Urinary bladder (tissue), 3 donors: ENCODE measurements at regions not wholly inside any gene's neighbourhood (a gene's known extent, or its start where the extent isn't known, plus 50 kb on each side); places are given as distances from the start of the nearest gene placed in this dataset.

Source experiments
- DNase-seq: peaks from one replicate; pipeline ENCODE4 v3.0.0-alpha.2; 2015; ENCODE audit errors: extremely low spot score
- H3K27ac ChIP-seq: one replicate; pipeline ENCODE4 v1.5.1; 2013; ENCODE audit warnings: low read depth, mild to moderate bottlenecking, moderate library complexity
- H3K36me3 ChIP-seq: one replicate; pipeline ENCODE4 v1.6.1; 2013; ENCODE audit warnings: mild to moderate bottlenecking, moderate library complexity; ENCODE audit not compliant: insufficient read depth
- H3K4me1 ChIP-seq: one replicate; pipeline ENCODE4 v1.6.1; 2013; ENCODE audit warnings: mild to moderate bottlenecking, moderate library complexity; ENCODE audit not compliant: insufficient read depth
- H3K4me3 ChIP-seq: one replicate; pipeline ENCODE4 v1.5.1; 2013; ENCODE audit warnings: low read depth, low read length
- WGBS: extraction: QIAGEN DNeasy Blood & Tissue Kit; methylation state at CpG from one replicate; pipeline ENCODE4 v1.1.7; 2013; 5-methylcytosine and 5-hydroxymethylcytosine counted together
- donor health status: healthy with polysubstance abuse.
- donor health status: healthy.

DNA sequence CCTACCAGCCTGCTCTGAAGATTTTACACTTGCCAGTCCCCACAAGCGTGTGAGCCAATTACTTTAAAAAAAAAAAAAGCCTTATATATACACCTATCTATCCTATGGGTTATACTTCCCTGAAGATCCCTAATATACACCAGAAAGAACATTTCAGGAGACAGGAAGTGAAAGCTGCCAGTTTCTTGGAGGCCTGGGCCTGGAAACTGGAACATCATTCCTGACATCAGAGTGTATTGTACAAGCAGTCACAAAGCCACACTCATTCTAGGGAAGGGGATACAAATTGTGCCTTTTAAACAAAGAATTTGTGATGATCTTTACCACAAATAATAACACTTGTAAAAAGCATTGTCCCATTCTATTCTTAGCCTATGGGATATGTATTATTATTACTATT lies 98.3 kb upstream of the FBN2 start:
- WGBS = 98% methylated on average over 1 of the region's 1 CpG
- H3K36me3 ChIP-seq = no peaks in the 10 kb centered on the region
- no peak overlapping the region for H3K27ac ChIP-seq
- no peak for DNase-seq
- H3K4me1 ChIP-seq = no peaks in the 10 kb centered on the region
- H3K4me3 ChIP-seq = no peak overlapping the region

- Histone ChIP-seq H3K4me3 (no peak overlapping the region), H3K27ac (no peak overlapping the region), H3K4me1 (no peaks in the 10 kb centered on the region), H3K36me3 (no peaks in the 10 kb centered on the region)
- DNase-seq = no peak
- WGBS = 57% methylated on average over 4 of the region's 4 CpGs
Observed at GRCh38 chr5:128637031-128637430, 99.0 kb upstream of the FBN2 start.

GRCh38 chr5:128641861-128642260 lies 103.8 kb upstream of the FBN2 start:
- DNase-seq = no peak
- Histone ChIP-seq H3K36me3 (no peaks in the 10 kb centered on the region), H3K27ac (no peak overlapping the region), H3K4me3 (no peak overlapping the region), H3K4me1 (no peaks in the 10 kb centered on the region)
- WGBS = 65% methylated on average over 1 of the region's 1 CpG

DNA sequence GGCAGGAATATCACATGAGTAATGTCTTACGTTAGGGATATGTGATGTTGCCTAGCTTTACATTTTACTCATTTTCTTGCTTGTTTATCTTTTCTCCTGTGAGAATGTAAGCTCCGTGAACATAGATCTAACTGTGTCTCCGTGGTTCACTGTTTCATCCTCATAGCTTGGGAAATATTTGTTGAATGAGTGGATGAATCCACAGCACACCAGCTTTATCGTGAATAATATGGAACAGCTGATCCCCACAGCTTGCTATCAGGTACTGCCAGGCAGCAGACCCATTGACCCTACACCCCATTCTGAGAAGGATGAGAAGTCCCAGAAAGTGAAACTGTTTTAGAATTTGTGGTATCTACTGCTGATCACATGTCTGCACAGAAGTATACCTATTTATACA lies 106.8 kb upstream of the FBN2 start:
- Histone ChIP-seq H3K36me3 (no peaks in the 10 kb centered on the region), H3K4me1 (no peaks in the 10 kb centered on the region), H3K27ac (no peak overlapping the region), H3K4me3 (no peak overlapping the region)
- DNase-seq = no peak
- 36% methylated on average over 4 of the region's 4 CpGs for WGBS

GRCh38 chr5:128645581-128645980 lies 107.5 kb upstream of the FBN2 start:
- DNase-seq = no peak
- Histone ChIP-seq H3K36me3 (no peaks in the 10 kb centered on the region), H3K4me1 (no peaks in the 10 kb centered on the region), H3K4me3 (no peak overlapping the region), H3K27ac (no peak overlapping the region)
- 68% methylated on average over 1 of the region's 1 CpG for WGBS

DNA sequence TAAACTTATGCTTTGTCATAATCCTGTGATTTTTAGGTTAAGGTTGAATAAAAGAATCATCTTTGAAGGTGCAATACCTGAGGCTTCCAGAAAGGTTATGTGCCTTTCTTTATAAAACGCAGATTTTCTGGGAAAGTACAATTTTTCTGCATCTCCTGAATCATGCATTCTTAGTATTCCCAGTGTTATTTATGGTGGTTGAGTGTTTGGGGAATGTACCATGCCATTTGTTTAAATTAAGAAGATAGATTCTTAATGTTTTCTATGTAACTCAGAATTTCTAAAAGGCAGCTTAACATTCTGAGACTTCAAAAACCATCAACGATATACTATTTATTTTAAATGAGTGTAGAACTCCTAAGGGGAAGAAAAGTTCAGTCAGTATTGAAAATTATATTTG lies 108.1 kb upstream of the FBN2 start:
- H3K36me3 ChIP-seq = no peaks in the 10 kb centered on the region
- H3K4me3 ChIP-seq = no peak overlapping the region
- DNase-seq = no peak
- no peaks in the 10 kb centered on the region for H3K4me1 ChIP-seq
- WGBS = 81% methylated on average over 2 of the region's 2 CpGs
- H3K27ac ChIP-seq = no peak overlapping the region

- Histone ChIP-seq H3K4me3 (no peak overlapping the region), H3K36me3 (no peaks in the 10 kb centered on the region), H3K4me1 (no peaks in the 10 kb centered on the region), H3K27ac (no peak overlapping the region)
- no peak for DNase-seq
Observed at GRCh38 chr5:128649192-128649591, 111.1 kb upstream of the FBN2 start.

DNA sequence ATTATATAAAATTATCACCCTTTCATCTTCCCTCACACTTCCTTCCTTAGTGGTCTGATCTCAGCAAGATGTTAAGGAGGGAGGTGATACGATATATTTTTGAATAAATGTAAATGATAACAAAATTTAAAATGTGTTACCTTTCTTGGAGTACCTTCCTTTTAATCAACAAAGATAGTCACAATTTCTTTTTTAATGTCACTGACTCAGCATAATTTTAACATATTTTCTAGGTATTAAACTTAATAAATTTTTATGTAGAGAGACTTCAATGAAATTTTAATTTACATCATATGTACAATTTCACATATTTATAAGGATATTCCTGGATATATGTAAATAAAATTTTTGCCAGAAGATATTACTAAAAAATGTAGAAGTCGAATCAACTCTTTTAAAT lies 125.0 kb upstream of the FBN2 start:
- 64% methylated on average over 2 of the region's 2 CpGs for WGBS
- H3K4me1 ChIP-seq = no peaks in the 10 kb centered on the region

DNA sequence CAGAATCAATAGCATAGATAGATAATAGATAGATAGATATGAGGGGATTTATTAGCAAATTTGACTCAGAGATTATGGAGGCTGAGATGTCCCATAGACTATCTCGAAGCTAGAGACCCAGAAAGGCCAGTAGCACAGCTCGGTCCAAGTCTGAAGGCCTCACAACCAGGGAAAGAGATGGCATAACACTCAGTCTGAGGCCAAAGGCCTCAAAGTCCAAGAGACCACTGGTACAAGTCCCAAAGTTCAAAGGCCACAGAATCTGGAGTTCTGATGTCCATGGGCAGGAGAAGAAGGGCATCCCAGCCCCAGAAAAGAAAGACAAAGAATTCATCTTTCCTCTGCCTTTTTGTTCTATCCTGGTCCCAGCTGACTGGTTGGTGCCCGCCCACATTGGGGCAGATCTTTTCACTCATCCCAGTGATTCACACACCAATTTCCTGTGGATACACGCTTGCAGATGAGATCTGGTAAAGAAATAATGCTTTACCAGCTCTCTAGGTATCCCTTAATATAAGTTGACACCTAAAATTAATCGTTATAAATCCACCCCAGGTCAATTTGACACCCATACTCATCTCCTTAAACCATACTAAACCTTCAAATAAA lies 127.8 kb upstream of the FBN2 start:
- Histone ChIP-seq H3K4me3 (no peak overlapping the region), H3K27ac (no peak overlapping the region), H3K36me3 (no peaks in the 10 kb centered on the region), H3K4me1 (no peaks in the 10 kb centered on the region)
- WGBS = 73% methylated on average over 5 of the region's 5 CpGs
- DNase-seq = no peak

More for the DNA sequence above, 125.0 kb upstream of the FBN2 start:
- no peak for DNase-seq
- H3K27ac ChIP-seq = no peak overlapping the region
- no peaks in the 10 kb centered on the region for H3K36me3 ChIP-seq
- no peak overlapping the region for H3K4me3 ChIP-seq

GRCh38 chr5:128667152-128667551 lies 129.1 kb upstream of the FBN2 start:
- no peak overlapping the region for H3K27ac ChIP-seq
- no peaks in the 10 kb centered on the region for H3K4me1 ChIP-seq
- 98% methylated on average over 1 of the region's 1 CpG for WGBS
- H3K4me3 ChIP-seq = no peak overlapping the region
- no peaks in the 10 kb centered on the region for H3K36me3 ChIP-seq
- no peak for DNase-seq

GRCh38 chr5:128667751-128668150 lies 129.7 kb upstream of the FBN2 start:
- H3K4me3 ChIP-seq = no peak overlapping the region
- WGBS = 95% methylated on average over 1 of the region's 1 CpG
- no peak overlapping the region for H3K27ac ChIP-seq
- H3K4me1 ChIP-seq = no peaks in the 10 kb centered on the region
- H3K36me3 ChIP-seq = no peaks in the 10 kb centered on the region
- DNase-seq = no peak

DNA sequence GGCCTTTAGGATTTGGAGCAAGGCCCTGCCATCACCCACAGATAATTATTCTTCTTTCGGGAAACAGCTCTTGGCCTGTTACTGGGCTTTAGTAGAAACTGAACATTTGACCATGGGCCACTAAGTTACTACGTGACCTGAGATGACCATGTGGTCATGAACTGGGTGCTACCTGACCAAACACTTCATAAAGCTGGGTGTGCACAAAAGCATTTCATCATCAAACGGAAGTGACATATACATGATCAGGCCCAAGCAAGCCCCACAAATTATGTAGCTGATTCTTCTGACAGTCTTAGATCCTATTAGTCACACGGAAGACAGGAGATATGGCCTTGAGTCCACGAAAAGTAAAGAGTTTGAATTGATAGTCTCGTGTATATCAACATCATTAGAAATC lies 130.9 kb upstream of the FBN2 start:
- Histone ChIP-seq H3K36me3 (no peaks in the 10 kb centered on the region), H3K4me1 (no peaks in the 10 kb centered on the region), H3K27ac (no peak overlapping the region), H3K4me3 (no peak overlapping the region)
- no peak for DNase-seq
- 93% methylated on average over 6 of the region's 6 CpGs for WGBS

GRCh38 chr5:128669803-128670202 lies 131.8 kb upstream of the FBN2 start:
- DNase-seq = no peak
- Histone ChIP-seq H3K4me3 (no peak overlapping the region), H3K27ac (no peak overlapping the region), H3K36me3 (no peaks in the 10 kb centered on the region), H3K4me1 (no peaks in the 10 kb centered on the region)
- WGBS = 88% methylated on average over 2 of the region's 2 CpGs

DNA sequence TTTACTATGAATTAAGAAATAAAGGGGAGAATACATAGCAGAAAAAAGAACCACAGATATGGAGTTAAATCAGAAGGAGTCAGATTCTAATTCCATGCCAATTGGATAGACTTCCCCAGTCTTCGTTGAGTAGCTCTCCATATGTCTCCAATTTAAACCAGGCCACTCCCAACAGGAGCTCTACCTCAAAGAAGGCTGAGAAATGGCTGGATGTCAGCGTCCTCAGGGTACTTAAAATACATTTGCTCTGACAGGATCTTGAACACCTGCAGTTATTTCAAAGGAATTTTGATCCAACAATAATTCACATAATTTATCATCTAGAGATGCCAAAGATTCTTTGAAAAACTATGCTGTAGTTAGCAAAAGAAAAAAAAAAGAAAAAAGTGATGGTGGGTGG lies 133.9 kb upstream of the FBN2 start:
- DNase-seq = no peak
- WGBS = 44% methylated on average over 2 of the region's 2 CpGs
- no peaks in the 10 kb centered on the region for H3K36me3 ChIP-seq
- H3K4me3 ChIP-seq = no peak overlapping the region
- H3K4me1 ChIP-seq = no peaks in the 10 kb centered on the region
- no peak overlapping the region for H3K27ac ChIP-seq

DNA sequence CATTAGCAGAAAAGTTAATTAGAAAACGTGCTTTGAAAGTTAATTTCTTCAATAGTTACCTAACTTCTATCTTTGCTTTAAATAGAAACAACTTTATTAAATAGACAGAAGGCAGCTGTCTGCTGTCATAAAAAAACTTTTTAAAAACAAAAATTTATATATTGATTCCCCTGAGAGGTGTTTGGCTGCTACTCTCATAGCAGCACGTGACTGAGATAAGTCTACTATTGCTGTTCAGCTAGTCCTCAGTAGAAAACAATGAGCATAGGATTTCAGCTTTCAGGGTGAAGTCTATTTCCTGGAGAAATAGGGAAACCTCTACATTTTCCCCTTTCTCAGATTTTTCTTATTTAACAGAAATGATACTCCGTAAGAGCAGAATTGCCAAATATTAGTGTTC lies 135.0 kb upstream of the FBN2 start:
- Histone ChIP-seq H3K36me3 (no peaks in the 10 kb centered on the region), H3K27ac (no peak overlapping the region), H3K4me3 (no peak overlapping the region), H3K4me1 (no peaks in the 10 kb centered on the region)
- WGBS = 61% methylated on average over 3 of the region's 3 CpGs
- no peak for DNase-seq
